Transverse colon (tissue), 4 donors: ENCODE measurements at regions not wholly inside any gene's neighbourhood (a gene's known extent, or its start where the extent isn't known, plus 50 kb on each side); places are given as distances from the start of the nearest gene placed in this dataset.

ENCODE experiments used
- DNase-seq: peaks from one replicate; pipeline ENCODE4 v3.0.0-alpha.2; 2019
- H3K27ac ChIP-seq, 4 donors: fragments of 200-600 bp; sonication (generic); 2 replicates each; pipeline ENCODE4 v1.5.1; 2016 to 2018; ENCODE audit warnings: inconsistent platforms in 4 of 4
- H3K27me3 ChIP-seq: fragments of 200-600 bp; sonication (generic); 2 replicates; pipeline ENCODE4 v1.5.1; 2017; ENCODE audit warnings: inconsistent platforms
- H3K36me3 ChIP-seq, 4 donors: fragments of 200-600 bp; sonication (generic); 2 replicates each; pipeline ENCODE4 v1.5.1; 2017 to 2019; ENCODE audit warnings: inconsistent platforms in 4 of 4
- H3K4me1 ChIP-seq, 4 donors: fragments of 200-600 bp; sonication (generic); 2 replicates each; pipeline ENCODE4 v1.5.1; 2017 to 2020; ENCODE audit warnings: inconsistent platforms in 4 of 4
- H3K4me3 ChIP-seq, 4 donors: fragments of 200-600 bp; sonication (generic); 1 replicate in 1 of 4; 2 replicates in 3 of 4; pipeline versions ENCODE4 v1.5.1 to v1.6.1; 2017 to 2019; ENCODE audit warnings: inconsistent platforms in 4 of 4
- H3K9me3 ChIP-seq, 2 donors: fragments of 200-600 bp; sonication (generic); 2 replicates each; pipeline ENCODE4 v1.5.1; 2017 to 2019; ENCODE audit warnings: inconsistent platforms in 2 of 2
- CTCF ChIP-seq, 5 experiments: fragments of 200-600 bp in 3 of 5; fragments of 450-650 bp in 2 of 5; sonication (generic) in 3 of 5; IDR thresholded peaks; 1 replicate in 2 of 5; 2 replicates in 3 of 5; pipeline ENCODE4 v1.5.1; 2016 to 2017; ENCODE audit warnings: antibody characterized with exemption in 5 of 5, inconsistent platforms in 3 of 5, mild to moderate bottlenecking in 2 of 5, moderate library complexity in 1 of 5
- EP300 ChIP-seq: sonication (generic); formaldehyde crosslinking; IDR thresholded peaks from one replicate; pipeline ENCODE4 v1.6.1; 2017; ENCODE audit warnings: antibody characterized with exemption, low read depth
- POLR2A ChIP-seq: fragments of 450-650 bp; IDR thresholded peaks from one replicate; pipeline ENCODE4 v1.6.1; 2016; ENCODE audit warnings: antibody characterized with exemption, mild to moderate bottlenecking, moderate library complexity
- POLR2AphosphoS5 ChIP-seq, 3 donors: sonication (generic); formaldehyde crosslinking; IDR thresholded peaks; one replicate each; pipeline ENCODE4 v1.6.1; 2016; ENCODE audit warnings: antibody characterized with exemption in 3 of 3
- whole genome bisulfite sequencing, 2 donors: methylation state at CpG; one replicate each; pipeline ENCODE4 v1.1.5; 2018; ENCODE audit warnings: low coverage in 1 of 2; 5-methylcytosine and 5-hydroxymethylcytosine counted together
- in situ Hi-C, 4 donors: fragments of 200-750 bp; cut with MboI; loops; one replicate each; pipeline versions ENCODE4 v1.15.0 to v1.15.1; 2017; ENCODE audit warnings: low sequenced_read_pairs in 3 of 4, low pct_ligation_motif_present in 1 of 4, low pct_unique_long_range_greater_than_20kb in 1 of 4
- intact Hi-C: fragments of 100-400 bp; cut with DNase I; formaldehyde crosslinking; loops from one replicate; pipeline ENCODE4 v1.15.1; 2023; ENCODE audit warnings: low total_unique reads

- TF ChIP-seq CTCF (IDR thresholded peaks at IDR 0.05) (no peak), POLR2AphosphoS5 (IDR thresholded peaks at IDR 0.05) (no peak), POLR2A (no peak), EP300 (no peak)
- 53 to 73% methylated on average over 2 to 7 of the region's 7 CpGs for WGBS, 2 donors
- no peaks in the 10 kb centered on the region for H3K36me3 ChIP-seq
These were observed 1426.9 kb downstream of the AACS start for GRCh38 chr12:126492181-126492580.

GRCh38 chr12:126493366-126494108, 1428.3 kb downstream of the AACS start:
- DNase-seq = no peak
- 56 to 62% methylated on average over 4 to 6 of the region's 6 CpGs for WGBS, 2 donors
- intact Hi-C loops (no loop called here), in situ Hi-C loops (no loop called here)
- Histone ChIP-seq H3K4me1 (no peaks in the 10 kb centered on the region), H3K36me3 (no peaks in the 10 kb centered on the region), H3K27ac (no peak overlapping the region), H3K27me3 (no peaks in the 10 kb centered on the region), H3K9me3 (peaks cover 0 to 8% of the 10 kb centered on the region in 2 donors), H3K4me3 (no peak overlapping the region)
- no peak for TF ChIP-seq CTCF (IDR thresholded peaks at IDR 0.05)
- no peak for TF ChIP-seq POLR2AphosphoS5 (IDR thresholded peaks at IDR 0.05)
- TF ChIP-seq POLR2A = no peak
- TF ChIP-seq EP300 = no peak

More at GRCh38 chr12:126492181-126492580, 1426.9 kb downstream of the AACS start:
- H3K4me3 ChIP-seq = no peak overlapping the region
- in situ Hi-C loops = no loop called here
- intact Hi-C loops = no loop called here
- H3K9me3 ChIP-seq = peaks cover 0 to 8% of the 10 kb centered on the region in 2 donors
- H3K27me3 ChIP-seq = no peaks in the 10 kb centered on the region
- H3K27ac ChIP-seq = no peak overlapping the region
- no peak for DNase-seq
- H3K4me1 ChIP-seq = no peaks in the 10 kb centered on the region

- TF ChIP-seq EP300 (no peak), POLR2AphosphoS5 (IDR thresholded peaks at IDR 0.05) (no peak), CTCF (IDR thresholded peaks at IDR 0.05) (no peak), POLR2A (no peak)
These were observed 1431.0 kb downstream of the AACS start for GRCh38 chr12:126496201-126496600.

GRCh38 chr12:126506426-126507182, 1441.4 kb downstream of the AACS start:
- intact Hi-C loops (no loop called here), in situ Hi-C loops (no loop called here)
- no peak overlapping the region for H3K4me3 ChIP-seq
- H3K9me3 ChIP-seq = no peaks in the 10 kb centered on the region
- no peak overlapping the region for H3K27ac ChIP-seq
- no peaks in the 10 kb centered on the region for H3K27me3 ChIP-seq
- no peaks in the 10 kb centered on the region for H3K36me3 ChIP-seq
- DNase-seq = no peak
- TF ChIP-seq POLR2A (no peak), CTCF (IDR thresholded peaks at IDR 0.05) (no peak), POLR2AphosphoS5 (IDR thresholded peaks at IDR 0.05) (no peak), EP300 (no peak)
- no peaks in the 10 kb centered on the region for H3K4me1 ChIP-seq
- WGBS, 2 donors = 65 to 70% methylated on average over 7 of the region's 7 CpGs

More at GRCh38 chr12:126496201-126496600, 1431.0 kb downstream of the AACS start:
- in situ Hi-C loops = no loop called here
- Histone ChIP-seq H3K9me3 (no peaks in the 10 kb centered on the region), H3K36me3 (no peaks in the 10 kb centered on the region), H3K27me3 (no peaks in the 10 kb centered on the region), H3K4me1 (no peaks in the 10 kb centered on the region), H3K27ac (no peak overlapping the region), H3K4me3 (no peak overlapping the region)
- 70 to 75% methylated on average over 3 of the region's 3 CpGs for WGBS, 2 donors
- intact Hi-C loops = no loop called here
- no peak for DNase-seq
